ENCODE measurements at regions not wholly inside any gene's neighbourhood (a gene's known extent, or its start where the extent isn't known, plus 50 kb on each side); places are given as distances from the start of the nearest gene placed in this dataset.

GRCh38 chrX:470686-471085 lies 84.0 kb upstream of the PPP2R3B start:
- TF ChIP-seq CTCF (IDR thresholded peaks at IDR 0.05) (no peak), POLR2A (IDR thresholded peaks at IDR 0.05) (no peak), EP300 (IDR thresholded peaks at IDR 0.05) (no peak), POLR2AphosphoS5 (IDR thresholded peaks at IDR 0.05) (no peak)
